ENCODE measurements at regions not wholly inside any gene's neighbourhood (a gene's known extent, or its start where the extent isn't known, plus 50 kb on each side); places are given as distances from the start of the nearest gene placed in this dataset.

- TF ChIP-seq CTCF (conservative IDR thresholded peaks at IDR 0.05; ENCODE audit: low read length) (no peak), EZH2phosphoT487 (IDR thresholded peaks at IDR 0.05; ENCODE audit: borderline replicate concordance) (no peak)
Measured at GRCh38 chr7:67655168-67655567, 658.5 kb downstream of the TYW1 start.
